GM23338 (cell line): ENCODE measurements at regions not wholly inside any gene's neighbourhood (a gene's known extent, or its start where the extent isn't known, plus 50 kb on each side); places are given as distances from the start of the nearest gene placed in this dataset.

Experiments
- ATAC-seq: fragments of 200-7000 bp; cut with Tn5 transposase; 3 replicates; pipeline ENCODE4 v1.9.1; 2020
- DNase-seq: peaks from one replicate; pipeline ENCODE4 v3.0.0-alpha.2; 2015; ENCODE audit warnings: low spot score
- H2AFZ ChIP-seq: fragments of 200-600 bp; sonication (generic); 2 replicates; pipeline ENCODE4 v1.8.0; 2016; ENCODE audit warnings: antibody characterized with exemption, mild to moderate bottlenecking, moderate library complexity
- H3F3A ChIP-seq: fragments of 200-600 bp; sonication (generic); replicated peaks from 2 replicates; pipeline ENCODE4 v1.8.0; 2017; ENCODE audit warnings: antibody characterized with exemption, mixed run types, low read depth
- H3K27ac ChIP-seq: fragments of 200-600 bp; sonication (generic); 2 replicates; pipeline ENCODE4 v1.6.1; 2016; ENCODE audit warnings: low read depth
- H3K27me3 ChIP-seq: fragments of 200-600 bp; sonication (generic); 2 replicates; pipeline ENCODE4 v1.8.0; 2016; ENCODE audit warnings: mild to moderate bottlenecking, mixed run types, moderate library complexity; ENCODE audit not compliant: insufficient read depth
- H3K36me3 ChIP-seq: fragments of 200-600 bp; sonication (generic); 2 replicates; pipeline ENCODE4 v1.8.0; 2016; ENCODE audit warnings: mild to moderate bottlenecking; ENCODE audit not compliant: insufficient read depth
- H3K4me1 ChIP-seq: fragments of 200-600 bp; sonication (generic); 2 replicates; pipeline ENCODE4 v1.8.0; 2016; ENCODE audit warnings: mild to moderate bottlenecking, moderate library complexity; ENCODE audit not compliant: insufficient read depth
- H3K4me2 ChIP-seq: fragments of 200-600 bp; sonication (generic); 2 replicates; pipeline ENCODE4 v1.7.1; 2017; ENCODE audit warnings: mixed run types
- H3K4me3 ChIP-seq: fragments of 200-600 bp; sonication (generic); 2 replicates; pipeline ENCODE4 v1.6.1; 2016; ENCODE audit warnings: mixed run types
- H3K79me2 ChIP-seq: fragments of 200-600 bp; sonication (generic); replicated peaks from 2 replicates; pipeline ENCODE4 v1.8.0; 2017; ENCODE audit warnings: mild to moderate bottlenecking; ENCODE audit not compliant: insufficient read depth
- H3K9me2 ChIP-seq: fragments of 200-600 bp; sonication (generic); 2 replicates; pipeline ENCODE4 v1.8.0; 2017; ENCODE audit not compliant: insufficient read depth
- H4K20me1 ChIP-seq: fragments of 200-600 bp; sonication (generic); replicated peaks from 2 replicates; pipeline ENCODE4 v1.8.0; 2017; ENCODE audit warnings: mild to moderate bottlenecking; ENCODE audit not compliant: insufficient read depth
- H3K27ac Mint-ChIP-seq: 2 replicates; pipeline ENCODE4 v1.8.0; 2020; ENCODE audit warnings: inconsistent platforms, mild to moderate bottlenecking, moderate library complexity, mixed read lengths
- H3K27me3 Mint-ChIP-seq: 3 replicates; pipeline ENCODE4 v1.8.0; 2022; ENCODE audit warnings: low read depth, mild to moderate bottlenecking, moderate library complexity, mixed read lengths, inconsistent platforms; ENCODE audit not compliant: insufficient read depth, poor library complexity
- H3K36me3 Mint-ChIP-seq: 3 replicates; pipeline ENCODE4 v1.8.0; 2021; ENCODE audit warnings: low read depth, mild to moderate bottlenecking, inconsistent platforms, moderate library complexity, mixed read lengths
- H3K4me1 Mint-ChIP-seq: 3 replicates; pipeline ENCODE4 v1.8.0; 2020; ENCODE audit warnings: mild to moderate bottlenecking, inconsistent platforms, mixed read lengths
- H3K4me3 Mint-ChIP-seq: 3 replicates; pipeline ENCODE4 v1.8.0; 2021; ENCODE audit warnings: moderate library complexity, mild to moderate bottlenecking, inconsistent platforms, mixed read lengths
- H3K9me3 Mint-ChIP-seq: 3 replicates; pipeline ENCODE4 v1.8.0; 2020; ENCODE audit warnings: moderate library complexity, mild to moderate bottlenecking, inconsistent platforms, mixed read lengths
- CREB1 ChIP-seq: fragments of 250-450 bp; sonication (Bioruptor Pico); IDR thresholded peaks from 2 replicates; pipeline ENCODE4 v1.5.0; 2020; ENCODE audit warnings: low read depth, mild to moderate bottlenecking, moderate library complexity
- ETS1 ChIP-seq: IDR thresholded peaks from 2 replicates; pipeline ENCODE4 v1.6.1; 2016; ENCODE audit warnings: antibody characterized with exemption
- EZH2 ChIP-seq: fragments of 200-600 bp; sonication (generic); IDR thresholded peaks from one replicate; pipeline ENCODE4 v1.8.0; 2017; ENCODE audit warnings: antibody characterized with exemption, mild to moderate bottlenecking, low read depth; ENCODE audit not compliant: unreplicated experiment
- JUNB ChIP-seq: IDR thresholded peaks from one replicate; pipeline ENCODE4 v1.6.1; 2016; ENCODE audit warnings: antibody characterized with exemption; ENCODE audit not compliant: unreplicated experiment
- NANOG ChIP-seq: IDR thresholded peaks from 2 replicates; pipeline ENCODE4 v1.6.1; 2016; ENCODE audit warnings: antibody characterized with exemption, borderline replicate concordance
- POLR2AphosphoS5 ChIP-seq: IDR thresholded peaks from 2 replicates; pipeline ENCODE4 v1.6.1; 2016; ENCODE audit warnings: antibody characterized with exemption, low read depth
- STAT1 ChIP-seq: IDR thresholded peaks from one replicate; pipeline ENCODE4 v1.6.1; 2016; ENCODE audit warnings: antibody characterized with exemption; ENCODE audit not compliant: unreplicated experiment
- ZNF114 ChIP-seq: fragments of 250-450 bp; sonication (Bioruptor Pico); IDR thresholded peaks from 2 replicates; pipeline ENCODE4 v1.5.0; 2020; ENCODE audit warnings: mild to moderate bottlenecking, moderate library complexity
- ZNF331 ChIP-seq: fragments of 250-450 bp; sonication (Bioruptor Pico); IDR thresholded peaks from 2 replicates; pipeline ENCODE4 v1.5.0; 2020; ENCODE audit warnings: low read depth, mild to moderate bottlenecking, moderate library complexity
- TF ChIP-seq, protein P1 (sequence below), 2 experiments: fragments of 200-600 bp in 1 of 2; sonication (generic) in 1 of 2; conservative IDR thresholded peaks; 2 replicates each; pipeline versions ENCODE4 v1.5.1 to v1.6.1; 2016 to 2017; ENCODE audit warnings: antibody characterized with exemption in 2 of 2, low read depth in 2 of 2, mild to moderate bottlenecking in 2 of 2, moderate library complexity in 1 of 2
- TF ChIP-seq, protein P2 (sequence below): IDR thresholded peaks from one replicate; pipeline ENCODE4 v1.6.1; 2018; ENCODE audit warnings: antibody characterized with exemption; ENCODE audit not compliant: unreplicated experiment

DNA sequence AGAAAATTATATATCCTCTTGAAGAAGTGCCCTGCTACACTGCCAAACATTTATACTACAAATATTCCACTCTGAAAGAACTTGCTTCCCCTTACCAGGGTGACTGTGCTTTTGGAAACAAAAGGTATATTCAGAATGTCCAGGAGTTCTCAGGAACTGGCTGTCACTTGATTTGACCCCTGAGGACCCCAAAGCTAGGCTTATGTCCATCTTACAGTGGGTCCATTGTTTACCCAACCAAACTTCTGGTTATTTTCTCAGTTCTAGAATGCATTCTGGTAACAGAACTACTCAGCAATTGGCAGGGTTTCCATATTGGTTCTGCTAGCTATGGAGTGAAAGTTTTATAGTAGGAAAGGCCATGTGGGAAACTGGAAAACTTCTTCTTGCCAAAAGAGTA lies 207.1 kb upstream of the KCTD3 start:
- Mint-ChIP-seq H3K9me3 (no peaks in the 10 kb centered on the region; the same call in 2 of the 3 replicates), H3K27ac (no peak overlapping the region), H3K27me3 (no peaks in the 10 kb centered on the region), H3K36me3 (no peaks in the 10 kb centered on the region), H3K4me1 (no peaks in the 10 kb centered on the region), H3K4me3 (no peak overlapping the region)
- ATAC-seq (no peak), DNase-seq (no peak)
- Histone ChIP-seq H3K4me1 (no peaks in the 10 kb centered on the region), H3K36me3 (no peaks in the 10 kb centered on the region), H3K27ac (no peak overlapping the region), H2AFZ (no peak overlapping the region), H4K20me1 (no peaks in the 10 kb centered on the region), H3K79me2 (no peaks in the 10 kb centered on the region), H3K27me3 (no peaks in the 10 kb centered on the region), H3K4me2 (no peak overlapping the region), H3K9me2 (no peaks in the 10 kb centered on the region; the same call in none of the 2 replicates), H3F3A (no peaks in the 10 kb centered on the region), H3K4me3 (no peak overlapping the region)
- no peak for TF ChIP-seq POLR2AphosphoS5
- TF ChIP-seq ZNF331 (CRISPR knock-in tag), result no peak
- TF ChIP-seq, protein P1, sequence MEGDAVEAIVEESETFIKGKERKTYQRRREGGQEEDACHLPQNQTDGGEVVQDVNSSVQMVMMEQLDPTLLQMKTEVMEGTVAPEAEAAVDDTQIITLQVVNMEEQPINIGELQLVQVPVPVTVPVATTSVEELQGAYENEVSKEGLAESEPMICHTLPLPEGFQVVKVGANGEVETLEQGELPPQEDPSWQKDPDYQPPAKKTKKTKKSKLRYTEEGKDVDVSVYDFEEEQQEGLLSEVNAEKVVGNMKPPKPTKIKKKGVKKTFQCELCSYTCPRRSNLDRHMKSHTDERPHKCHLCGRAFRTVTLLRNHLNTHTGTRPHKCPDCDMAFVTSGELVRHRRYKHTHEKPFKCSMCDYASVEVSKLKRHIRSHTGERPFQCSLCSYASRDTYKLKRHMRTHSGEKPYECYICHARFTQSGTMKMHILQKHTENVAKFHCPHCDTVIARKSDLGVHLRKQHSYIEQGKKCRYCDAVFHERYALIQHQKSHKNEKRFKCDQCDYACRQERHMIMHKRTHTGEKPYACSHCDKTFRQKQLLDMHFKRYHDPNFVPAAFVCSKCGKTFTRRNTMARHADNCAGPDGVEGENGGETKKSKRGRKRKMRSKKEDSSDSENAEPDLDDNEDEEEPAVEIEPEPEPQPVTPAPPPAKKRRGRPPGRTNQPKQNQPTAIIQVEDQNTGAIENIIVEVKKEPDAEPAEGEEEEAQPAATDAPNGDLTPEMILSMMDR (conservative IDR thresholded peaks at IDR 0.05; ENCODE audit: low read depth in 2 of 2), result no peak
- TF ChIP-seq CREB1 (CRISPR knock-in tag), result no peak
- no peak for TF ChIP-seq STAT1
- TF ChIP-seq, protein P2, sequence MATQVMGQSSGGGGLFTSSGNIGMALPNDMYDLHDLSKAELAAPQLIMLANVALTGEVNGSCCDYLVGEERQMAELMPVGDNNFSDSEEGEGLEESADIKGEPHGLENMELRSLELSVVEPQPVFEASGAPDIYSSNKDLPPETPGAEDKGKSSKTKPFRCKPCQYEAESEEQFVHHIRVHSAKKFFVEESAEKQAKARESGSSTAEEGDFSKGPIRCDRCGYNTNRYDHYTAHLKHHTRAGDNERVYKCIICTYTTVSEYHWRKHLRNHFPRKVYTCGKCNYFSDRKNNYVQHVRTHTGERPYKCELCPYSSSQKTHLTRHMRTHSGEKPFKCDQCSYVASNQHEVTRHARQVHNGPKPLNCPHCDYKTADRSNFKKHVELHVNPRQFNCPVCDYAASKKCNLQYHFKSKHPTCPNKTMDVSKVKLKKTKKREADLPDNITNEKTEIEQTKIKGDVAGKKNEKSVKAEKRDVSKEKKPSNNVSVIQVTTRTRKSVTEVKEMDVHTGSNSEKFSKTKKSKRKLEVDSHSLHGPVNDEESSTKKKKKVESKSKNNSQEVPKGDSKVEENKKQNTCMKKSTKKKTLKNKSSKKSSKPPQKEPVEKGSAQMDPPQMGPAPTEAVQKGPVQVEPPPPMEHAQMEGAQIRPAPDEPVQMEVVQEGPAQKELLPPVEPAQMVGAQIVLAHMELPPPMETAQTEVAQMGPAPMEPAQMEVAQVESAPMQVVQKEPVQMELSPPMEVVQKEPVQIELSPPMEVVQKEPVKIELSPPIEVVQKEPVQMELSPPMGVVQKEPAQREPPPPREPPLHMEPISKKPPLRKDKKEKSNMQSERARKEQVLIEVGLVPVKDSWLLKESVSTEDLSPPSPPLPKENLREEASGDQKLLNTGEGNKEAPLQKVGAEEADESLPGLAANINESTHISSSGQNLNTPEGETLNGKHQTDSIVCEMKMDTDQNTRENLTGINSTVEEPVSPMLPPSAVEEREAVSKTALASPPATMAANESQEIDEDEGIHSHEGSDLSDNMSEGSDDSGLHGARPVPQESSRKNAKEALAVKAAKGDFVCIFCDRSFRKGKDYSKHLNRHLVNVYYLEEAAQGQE, result no peak
- TF ChIP-seq ETS1, result no peak
- TF ChIP-seq JUNB, result no peak
- no peak for TF ChIP-seq EZH2

GRCh38 chr1:215360758-215361157 lies 206.3 kb upstream of the KCTD3 start:
- H3K4me1 Mint-ChIP-seq, result no peaks in the 10 kb centered on the region
- no peak for DNase-seq
- no peaks in the 10 kb centered on the region for H3K4me1 ChIP-seq
- no peak overlapping the region for H3K4me3 Mint-ChIP-seq
- H3K79me2 ChIP-seq, result no peaks in the 10 kb centered on the region
- H2AFZ ChIP-seq, result no peak overlapping the region
- ATAC-seq, result no peak
- H3K9me3 Mint-ChIP-seq, result peaks cover 2% of the 10 kb centered on the region; the same call in 2 of the 3 replicates
- H3K27ac ChIP-seq, result no peak overlapping the region
- H3F3A ChIP-seq, result no peaks in the 10 kb centered on the region
- peaks cover 2% of the 10 kb centered on the region; the same call in 1 of the 3 replicates for H3K36me3 Mint-ChIP-seq
- no peaks in the 10 kb centered on the region for H4K20me1 ChIP-seq
- H3K27me3 Mint-ChIP-seq, result no peaks in the 10 kb centered on the region
- H3K9me2 ChIP-seq, result no peaks in the 10 kb centered on the region; the same call in none of the 2 replicates
- no peak overlapping the region for H3K4me2 ChIP-seq
- no peaks in the 10 kb centered on the region for H3K36me3 ChIP-seq
- no peak overlapping the region for H3K4me3 ChIP-seq
- no peak overlapping the region for H3K27ac Mint-ChIP-seq
- no peaks in the 10 kb centered on the region for H3K27me3 ChIP-seq
- TF ChIP-seq STAT1 (no peak), NANOG (no peak), ETS1 (no peak), ZNF114 (no peak), ZNF331 (CRISPR knock-in tag) (no peak), JUNB (no peak), POLR2AphosphoS5 (no peak)
